DMS114 treated with DMSO at 0.1 percent for 48 hours (cell line): ENCODE measurements at regions not wholly inside any gene's neighbourhood (a gene's known extent, or its start where the extent isn't known, plus 50 kb on each side); places are given as distances from the start of the nearest gene placed in this dataset.
"Not testable (repeated sequence)": the region's sequence is repeated elsewhere in the genome, so short reads cannot be mapped to it uniquely, and the experiment has no call there.

ENCODE experiments used
- DNase-seq: peaks from one replicate; lab custom pipeline; 2025; ENCODE audit not compliant: unreplicated experiment; lab: John Stamatoyannopoulos, UW

DNA sequence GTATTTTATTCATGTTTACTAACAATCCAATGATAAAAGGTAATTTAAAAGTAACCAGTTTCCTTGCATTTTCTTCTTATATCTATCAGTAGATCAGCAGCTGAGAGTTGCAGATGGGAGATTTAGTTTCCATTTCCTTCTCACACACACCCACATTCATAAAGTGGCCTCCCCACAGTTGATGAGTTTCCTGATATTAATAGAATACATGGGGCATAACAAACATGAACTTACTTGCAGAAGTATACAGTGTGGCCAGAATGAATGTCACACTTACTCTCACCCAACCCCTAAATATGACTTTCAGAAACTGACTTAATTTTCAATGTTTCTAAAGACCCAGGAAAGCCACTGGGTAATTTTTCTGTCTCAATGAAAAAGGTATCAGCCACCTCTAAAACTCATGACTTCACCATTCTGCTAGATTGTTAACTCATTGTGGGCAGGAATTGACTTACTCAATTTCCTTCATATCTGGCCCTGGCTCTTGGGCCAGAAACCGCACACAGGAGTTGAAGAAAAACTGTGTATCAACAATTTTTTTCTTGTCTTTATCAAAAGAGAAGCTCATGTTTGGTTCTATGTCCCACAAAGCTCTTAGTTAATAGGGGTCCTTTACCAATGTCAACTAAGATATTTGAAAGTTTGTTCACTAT lies 63.5 kb upstream of the OSMR start:
- DNase-seq = no peak

DNA sequence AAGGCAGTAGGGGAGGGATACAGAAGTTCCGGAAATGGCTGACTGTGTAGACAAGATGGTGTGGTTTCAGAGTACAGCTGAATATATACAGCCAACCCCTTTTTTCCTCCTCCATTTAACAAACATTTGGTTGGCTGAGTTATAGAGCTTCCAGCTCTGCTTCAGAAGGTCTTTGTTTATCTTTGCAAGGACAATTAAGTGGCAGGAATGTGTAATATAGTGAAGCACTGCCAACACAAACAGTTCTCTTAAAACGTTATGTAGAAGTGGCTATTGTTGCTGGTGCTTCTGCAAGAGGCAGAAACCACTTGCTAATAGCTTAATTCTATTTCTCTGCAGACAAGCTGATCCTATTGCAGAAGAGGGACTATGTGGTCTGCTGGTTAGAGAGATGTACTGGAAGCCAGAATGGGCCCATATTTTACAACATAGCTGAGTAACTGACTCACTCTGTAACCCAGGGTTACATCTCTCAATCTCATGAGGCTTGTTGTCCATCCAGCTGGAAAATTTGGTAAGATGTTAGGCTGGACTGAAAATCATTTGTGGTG lies 62.7 kb upstream of the OSMR start:
- DNase-seq = no peak

DNA sequence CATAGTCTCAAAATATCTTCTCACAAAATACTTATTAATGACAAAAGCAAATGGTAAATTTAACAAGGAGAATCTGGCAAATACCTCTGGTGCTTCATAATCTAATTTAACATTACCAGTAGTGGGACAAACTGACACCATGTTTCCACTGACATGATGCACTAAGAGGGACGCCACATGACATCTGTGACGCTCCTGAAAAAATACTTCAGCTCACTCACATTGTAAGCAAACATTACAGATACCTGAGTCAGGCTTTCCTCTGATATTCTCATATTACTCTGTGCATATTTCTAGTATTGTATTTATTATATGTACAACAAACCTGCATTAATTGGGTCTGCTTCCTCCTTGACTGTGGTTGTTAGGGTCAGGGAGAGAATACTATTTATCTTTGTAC lies 56.7 kb upstream of the OSMR start:
- no peak for DNase-seq

DNA sequence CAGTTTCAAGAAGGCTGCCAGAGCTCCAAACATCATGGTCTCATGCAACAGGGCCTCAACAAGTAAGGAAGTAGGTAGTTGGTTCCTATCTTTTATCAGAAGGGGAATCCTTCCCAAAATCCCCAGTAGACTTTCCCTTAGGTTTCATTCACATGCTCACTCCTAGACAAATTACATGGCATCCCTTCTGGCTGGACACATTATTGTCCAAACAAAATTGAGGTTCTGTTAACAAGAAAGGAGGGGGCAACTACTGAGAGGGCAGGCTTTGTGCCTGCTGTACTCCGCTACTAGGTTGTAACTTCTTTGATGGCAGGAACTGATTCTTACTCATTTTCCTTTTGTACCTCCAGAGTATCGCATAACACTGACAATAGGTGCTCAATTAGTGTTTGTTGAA lies 56.0 kb upstream of the OSMR start:
- no peak for DNase-seq

DNA sequence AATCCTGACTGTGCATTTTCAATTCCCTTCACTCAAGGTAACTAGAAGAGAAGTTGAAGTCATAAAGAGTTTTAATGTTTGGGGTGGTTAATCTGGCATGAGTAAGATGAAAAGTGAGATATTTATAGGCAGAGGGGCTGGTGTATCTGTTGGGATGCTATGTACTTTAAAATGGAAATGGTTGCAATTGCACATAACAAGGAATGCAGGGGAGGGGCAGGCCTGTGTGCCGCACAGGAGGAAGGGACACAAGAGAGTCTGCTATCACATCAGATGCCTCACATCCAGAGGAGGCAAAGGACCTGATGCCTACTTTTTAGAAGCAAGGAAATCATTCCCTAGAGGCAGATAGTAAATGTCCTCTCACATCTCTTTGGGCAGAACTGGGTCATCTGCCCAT lies 55.5 kb upstream of the OSMR start:
- DNase-seq = no peak

DNA sequence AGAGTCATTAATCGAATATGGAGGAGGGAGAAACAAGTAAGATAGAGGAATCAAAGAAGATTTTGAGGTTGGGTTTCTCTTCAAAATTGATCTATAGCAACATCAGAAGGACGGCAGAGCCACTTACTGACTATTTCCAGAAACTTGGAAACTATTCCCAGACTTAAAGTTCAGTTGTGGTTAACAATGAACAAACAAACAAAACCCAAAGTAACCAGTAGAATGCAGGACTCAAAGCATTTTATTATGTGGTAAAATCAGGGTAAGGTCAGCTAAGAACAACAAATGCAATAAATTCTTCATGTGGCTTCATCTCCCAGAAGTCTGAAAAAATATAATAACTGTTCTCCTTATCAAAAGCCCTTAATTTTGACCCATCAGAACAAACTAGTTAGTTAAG lies 54.9 kb upstream of the OSMR start:
- DNase-seq = no peak

DNA sequence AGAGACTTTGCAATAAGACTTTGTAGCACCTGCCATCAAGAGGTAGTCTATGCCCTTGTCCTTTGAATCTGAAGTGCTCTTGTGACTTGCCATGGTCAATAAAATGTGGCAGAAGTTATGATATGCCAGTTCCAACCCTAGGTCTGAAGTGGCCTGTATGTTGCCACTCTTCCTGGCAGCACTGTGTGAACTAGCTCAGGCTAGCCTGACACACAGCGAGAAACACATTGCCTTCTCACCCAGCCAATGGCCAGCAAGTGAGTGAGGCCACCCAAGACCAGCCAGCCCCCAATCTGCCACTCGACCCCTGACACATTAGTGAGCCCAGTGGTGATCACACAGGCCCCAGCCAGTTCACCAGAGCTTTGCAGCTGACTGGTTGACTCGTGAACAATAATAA lies 52.7 kb upstream of the OSMR start:
- DNase-seq = no peak

DNA sequence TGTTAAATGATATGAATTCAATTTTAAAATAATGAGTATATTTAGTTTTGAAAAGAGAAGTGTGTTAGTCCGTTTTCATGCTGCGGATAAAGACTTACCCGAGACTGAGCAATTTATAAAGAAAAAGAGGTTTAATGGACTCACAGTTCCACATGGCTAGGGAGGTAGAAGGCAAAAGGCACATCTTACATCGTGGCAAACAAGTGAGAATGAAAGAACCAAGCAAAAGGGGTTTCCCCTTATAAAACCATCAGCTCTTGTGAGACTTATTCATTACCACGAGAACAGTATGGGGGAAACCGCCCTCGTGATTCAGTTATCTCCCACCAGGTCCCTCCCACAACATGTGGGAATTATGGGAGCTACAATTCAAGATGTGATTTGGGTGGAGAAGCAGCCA lies 51.8 kb upstream of the OSMR start:
- not testable (repeated sequence) for DNase-seq

DNA sequence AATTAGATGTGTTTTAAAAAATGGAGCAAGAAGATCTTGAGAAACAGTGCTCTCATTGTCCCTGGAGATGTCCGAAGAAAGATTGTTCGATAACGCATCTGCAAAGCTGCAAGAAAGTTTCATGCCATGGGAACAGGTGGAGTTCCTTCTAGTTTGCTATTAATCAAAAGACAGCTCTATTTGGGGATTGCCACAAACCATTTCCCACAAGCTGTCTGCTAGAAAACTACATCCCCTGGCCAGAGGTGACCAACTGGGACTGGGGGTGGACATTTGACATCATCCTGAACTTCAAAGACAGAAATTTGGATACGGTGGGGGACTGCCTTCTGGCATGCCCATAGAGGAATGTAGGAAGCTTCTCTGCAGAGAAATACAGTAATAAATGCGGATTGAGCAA lies 50.8 kb upstream of the OSMR start:
- DNase-seq = no peak

DNA sequence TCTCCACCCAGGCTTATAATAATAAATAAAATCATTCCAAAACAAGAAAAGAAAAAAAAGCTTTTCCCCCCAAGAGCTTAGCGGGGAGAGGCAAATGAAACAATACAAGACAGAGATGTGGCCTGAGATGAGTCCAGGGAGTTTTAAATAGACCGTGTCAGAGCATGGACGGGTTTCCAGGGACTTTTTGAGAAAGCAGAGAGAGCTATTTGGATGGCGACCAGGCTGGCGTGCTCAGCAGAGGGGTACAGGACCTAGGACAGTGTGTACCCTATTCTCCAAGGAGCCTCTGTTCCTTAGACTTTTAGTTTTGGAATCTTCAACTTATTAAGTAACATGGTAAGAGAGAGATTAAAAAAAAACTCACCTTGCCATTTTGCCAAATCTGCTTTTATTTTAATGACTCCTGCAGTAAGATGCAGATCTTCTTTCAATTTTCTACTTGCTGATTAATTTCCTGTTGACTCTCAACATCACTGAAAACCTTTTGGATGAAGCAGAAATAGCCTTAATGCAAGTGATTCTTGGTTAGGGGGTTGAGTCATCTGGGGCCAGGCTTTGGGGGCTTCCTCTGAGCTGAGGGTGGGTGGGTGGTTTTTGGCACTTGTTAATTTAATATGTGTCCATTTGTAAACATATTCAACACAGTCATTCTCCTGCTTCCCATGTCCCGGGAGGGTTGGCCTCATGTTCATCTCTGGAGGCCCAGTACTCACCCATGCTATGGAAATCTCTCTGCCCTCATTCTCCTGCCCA lies 49.6 kb upstream of the OSMR start:
- no peak for DNase-seq
